ENCODE measurements at regions not wholly inside any gene's neighbourhood (a gene's known extent, or its start where the extent isn't known, plus 50 kb on each side); places are given as distances from the start of the nearest gene placed in this dataset.

DNA sequence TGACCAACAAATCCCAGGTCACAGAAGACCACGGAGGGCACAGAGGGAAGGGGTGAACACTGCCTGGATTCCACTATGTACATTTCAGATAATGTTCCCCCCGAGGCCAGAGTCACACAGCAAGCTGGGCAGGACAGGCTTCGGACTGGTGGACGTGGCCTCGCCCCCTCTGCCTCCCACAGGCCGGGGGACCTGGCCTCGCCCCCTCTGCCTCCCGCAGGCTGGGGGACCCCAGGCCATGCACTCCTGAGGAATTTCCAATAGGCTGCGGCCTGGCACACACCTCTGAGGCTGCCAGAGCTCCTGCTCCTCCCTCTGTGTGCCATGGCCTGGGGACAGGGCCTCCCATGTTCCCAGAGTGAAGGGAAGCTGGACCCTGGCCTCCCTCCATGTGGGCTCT is 1352.8 kb downstream of the BRD1 start:
- TF ChIP-seq EZH2 (IDR thresholded peaks at IDR 0.05; ENCODE audit: insufficient read depth, poor library complexity, severe bottlenecking) (no peak), EZH2phosphoT487 (IDR thresholded peaks at IDR 0.05; ENCODE audit: insufficient read depth, low read depth) (no peak)
